ENCODE measurements at regions not wholly inside any gene's neighbourhood (a gene's known extent, or its start where the extent isn't known, plus 50 kb on each side); places are given as distances from the start of the nearest gene placed in this dataset.

DNA sequence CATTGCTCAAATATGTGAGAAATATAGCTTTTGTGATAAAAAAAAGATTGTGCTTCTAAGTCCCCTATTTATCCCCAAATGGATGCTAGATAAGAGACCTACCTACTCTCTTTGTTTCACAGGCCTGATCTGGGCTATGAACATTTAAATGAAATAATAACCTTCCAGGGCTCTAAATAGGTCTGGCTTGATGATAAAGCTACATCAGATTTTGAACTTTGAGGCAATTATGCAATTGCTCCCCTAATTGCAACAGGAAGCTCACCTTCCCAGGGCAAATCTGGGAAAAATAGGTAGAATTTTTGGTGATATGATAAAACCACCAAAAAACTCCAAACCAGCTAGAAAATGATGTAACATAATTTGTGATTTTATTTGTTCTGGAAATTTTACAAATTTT, 624.5 kb downstream of the PKHD1 start:
- H3K4me3 ChIP-seq (ENCODE audit: low read depth in 1 of 2, low read length in 1 of 2), result no peak overlapping the region
- TF ChIP-seq, protein P1, sequence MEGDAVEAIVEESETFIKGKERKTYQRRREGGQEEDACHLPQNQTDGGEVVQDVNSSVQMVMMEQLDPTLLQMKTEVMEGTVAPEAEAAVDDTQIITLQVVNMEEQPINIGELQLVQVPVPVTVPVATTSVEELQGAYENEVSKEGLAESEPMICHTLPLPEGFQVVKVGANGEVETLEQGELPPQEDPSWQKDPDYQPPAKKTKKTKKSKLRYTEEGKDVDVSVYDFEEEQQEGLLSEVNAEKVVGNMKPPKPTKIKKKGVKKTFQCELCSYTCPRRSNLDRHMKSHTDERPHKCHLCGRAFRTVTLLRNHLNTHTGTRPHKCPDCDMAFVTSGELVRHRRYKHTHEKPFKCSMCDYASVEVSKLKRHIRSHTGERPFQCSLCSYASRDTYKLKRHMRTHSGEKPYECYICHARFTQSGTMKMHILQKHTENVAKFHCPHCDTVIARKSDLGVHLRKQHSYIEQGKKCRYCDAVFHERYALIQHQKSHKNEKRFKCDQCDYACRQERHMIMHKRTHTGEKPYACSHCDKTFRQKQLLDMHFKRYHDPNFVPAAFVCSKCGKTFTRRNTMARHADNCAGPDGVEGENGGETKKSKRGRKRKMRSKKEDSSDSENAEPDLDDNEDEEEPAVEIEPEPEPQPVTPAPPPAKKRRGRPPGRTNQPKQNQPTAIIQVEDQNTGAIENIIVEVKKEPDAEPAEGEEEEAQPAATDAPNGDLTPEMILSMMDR (IDR thresholded peaks at IDR 0.05), result no peak
- H3K9me3 ChIP-seq, result no peaks in the 10 kb centered on the region
- H3K27ac ChIP-seq, result no peak overlapping the region
- no peaks in the 10 kb centered on the region for H3K27me3 ChIP-seq
- no peaks in the 10 kb centered on the region for H3K36me3 ChIP-seq
- no peaks in the 10 kb centered on the region for H3K4me1 ChIP-seq (ENCODE audit: control insufficient read depth in 1 of 2, insufficient read depth in 1 of 2, low read depth in 1 of 2, low read length in 1 of 2)

DNA sequence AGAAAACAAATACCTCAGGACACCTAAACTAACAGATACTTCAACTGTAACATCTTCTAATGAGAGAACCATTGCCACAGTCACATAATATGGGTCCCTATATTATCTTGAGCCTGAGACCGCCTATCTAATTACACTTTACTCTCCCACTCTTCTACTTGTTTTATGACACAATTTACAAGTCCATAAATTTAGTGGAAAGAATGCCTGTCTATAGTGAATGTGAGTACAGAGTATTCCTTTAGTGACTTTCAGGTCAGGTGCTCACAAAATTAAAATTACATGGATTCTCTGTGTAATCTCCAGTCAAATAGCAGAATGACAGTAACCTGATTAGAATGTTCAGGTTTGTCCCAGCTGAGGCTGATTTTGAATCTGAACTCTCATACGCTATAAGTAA, 624.1 kb downstream of the PKHD1 start:
- no peaks in the 10 kb centered on the region for H3K27me3 ChIP-seq
- H3K36me3 ChIP-seq, result no peaks in the 10 kb centered on the region
- H3K4me3 ChIP-seq (ENCODE audit: low read depth in 1 of 2, low read length in 1 of 2), result no peak overlapping the region
- no peaks in the 10 kb centered on the region for H3K4me1 ChIP-seq (ENCODE audit: control insufficient read depth in 1 of 2, insufficient read depth in 1 of 2, low read depth in 1 of 2, low read length in 1 of 2)
- no peaks in the 10 kb centered on the region for H3K9me3 ChIP-seq
- TF ChIP-seq, protein P1 (IDR thresholded peaks at IDR 0.05), result no peak
- H3K27ac ChIP-seq, result no peak overlapping the region

DNA sequence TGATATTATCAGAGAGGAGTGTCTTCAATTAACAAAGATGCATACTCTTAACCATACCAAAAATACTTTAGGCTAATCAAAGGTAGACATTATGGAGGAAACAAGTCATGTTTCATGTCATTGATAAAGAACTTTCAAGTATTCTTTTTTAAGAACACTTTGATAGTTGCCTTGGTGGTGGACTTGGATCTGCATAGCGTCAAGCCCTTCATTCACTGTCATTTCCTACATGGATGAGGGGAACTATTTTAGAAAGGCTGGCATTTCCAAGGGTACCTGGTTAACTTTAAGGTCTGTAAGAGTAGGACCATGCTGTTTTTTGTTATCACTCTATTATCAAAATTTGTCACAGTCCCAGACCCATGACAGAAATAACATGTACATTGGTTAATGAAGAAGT, 622.5 kb downstream of the PKHD1 start:
- H3K27ac ChIP-seq, result no peak overlapping the region
- no peak overlapping the region for H3K4me3 ChIP-seq (ENCODE audit: low read depth in 1 of 2, low read length in 1 of 2)
- no peaks in the 10 kb centered on the region for H3K36me3 ChIP-seq
- TF ChIP-seq, protein P1 (IDR thresholded peaks at IDR 0.05), result no peak
- H3K4me1 ChIP-seq (ENCODE audit: control insufficient read depth in 1 of 2, insufficient read depth in 1 of 2, low read depth in 1 of 2, low read length in 1 of 2), result no peaks in the 10 kb centered on the region
- H3K9me3 ChIP-seq, result no peaks in the 10 kb centered on the region
- H3K27me3 ChIP-seq, result no peaks in the 10 kb centered on the region

DNA sequence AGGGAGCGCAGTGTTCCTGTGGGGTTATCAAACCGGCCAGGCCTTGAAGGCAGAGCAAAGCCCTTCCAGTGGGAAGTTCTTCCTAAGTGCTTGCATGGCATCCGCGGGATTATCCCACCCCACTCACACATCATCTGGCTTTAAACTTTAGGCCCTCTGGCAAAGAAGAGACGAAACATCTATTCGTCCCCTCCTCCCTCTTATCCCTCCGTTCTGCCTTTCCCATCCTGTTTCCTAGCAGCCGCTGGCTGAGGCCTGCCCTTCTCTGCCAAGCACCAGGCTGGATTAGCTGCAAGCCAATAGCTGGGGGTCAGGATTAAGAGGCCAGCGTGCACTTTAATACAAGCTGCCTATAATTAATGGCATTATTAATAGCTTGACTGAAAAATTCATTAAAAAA, 621.0 kb downstream of the PKHD1 start:
- Histone ChIP-seq H3K36me3 (no peaks in the 10 kb centered on the region), H3K27me3 (no peaks in the 10 kb centered on the region), H3K4me3 (ENCODE audit: low read depth in 1 of 2, low read length in 1 of 2) (no peak overlapping the region), H3K9me3 (no peaks in the 10 kb centered on the region), H3K4me1 (ENCODE audit: control insufficient read depth in 1 of 2, insufficient read depth in 1 of 2, low read depth in 1 of 2, low read length in 1 of 2) (no peaks in the 10 kb centered on the region), H3K27ac (no peak overlapping the region)
- TF ChIP-seq, protein P1 (IDR thresholded peaks at IDR 0.05), result no peak

DNA sequence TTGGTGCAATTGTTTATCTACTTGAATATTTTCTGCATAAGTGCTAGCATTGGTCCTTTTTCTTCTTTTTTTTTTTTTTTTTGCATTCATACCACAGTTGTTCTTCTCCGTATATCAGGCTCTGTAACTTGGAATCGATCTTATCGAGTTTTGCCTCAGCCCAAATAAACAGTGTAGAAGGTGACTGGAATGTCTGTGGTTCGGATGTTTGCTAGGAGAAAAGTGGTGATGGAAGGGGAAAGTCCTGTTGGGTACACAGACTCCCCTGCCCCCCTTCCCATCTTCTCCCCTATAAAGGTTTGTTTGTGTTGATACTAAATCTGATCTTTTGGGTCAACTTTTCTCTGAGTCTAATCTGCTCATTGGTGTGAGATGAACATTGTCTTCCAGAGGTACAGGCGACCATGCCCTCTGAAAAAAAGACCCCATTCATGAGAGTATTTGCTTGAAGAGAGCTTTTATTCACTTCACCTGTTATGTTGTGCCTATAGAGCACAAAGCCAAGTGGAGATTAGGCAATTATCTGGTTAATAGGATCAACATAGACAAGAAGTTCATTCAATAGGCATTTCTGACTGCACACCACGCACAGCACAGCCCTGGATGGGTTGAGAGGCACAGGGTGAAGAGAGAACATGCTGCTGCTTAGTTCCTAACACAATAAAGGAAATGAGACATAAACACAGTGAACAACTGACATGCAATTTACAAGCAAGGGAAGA, 620.0 kb downstream of the PKHD1 start:
- no peaks in the 10 kb centered on the region for H3K27me3 ChIP-seq
- no peak overlapping the region for H3K4me3 ChIP-seq (ENCODE audit: low read depth in 1 of 2, low read length in 1 of 2)
- H3K4me1 ChIP-seq (ENCODE audit: control insufficient read depth in 1 of 2, insufficient read depth in 1 of 2, low read depth in 1 of 2, low read length in 1 of 2), result no peaks in the 10 kb centered on the region
- TF ChIP-seq, protein P1 (IDR thresholded peaks at IDR 0.05), result no peak
- H3K36me3 ChIP-seq, result no peaks in the 10 kb centered on the region
- H3K9me3 ChIP-seq, result no peaks in the 10 kb centered on the region
- no peak overlapping the region for H3K27ac ChIP-seq

Data from neutrophil (primary cell).